ENCODE measurements at regions not wholly inside any gene's neighbourhood (a gene's known extent, or its start where the extent isn't known, plus 50 kb on each side); places are given as distances from the start of the nearest gene placed in this dataset.

DNA sequence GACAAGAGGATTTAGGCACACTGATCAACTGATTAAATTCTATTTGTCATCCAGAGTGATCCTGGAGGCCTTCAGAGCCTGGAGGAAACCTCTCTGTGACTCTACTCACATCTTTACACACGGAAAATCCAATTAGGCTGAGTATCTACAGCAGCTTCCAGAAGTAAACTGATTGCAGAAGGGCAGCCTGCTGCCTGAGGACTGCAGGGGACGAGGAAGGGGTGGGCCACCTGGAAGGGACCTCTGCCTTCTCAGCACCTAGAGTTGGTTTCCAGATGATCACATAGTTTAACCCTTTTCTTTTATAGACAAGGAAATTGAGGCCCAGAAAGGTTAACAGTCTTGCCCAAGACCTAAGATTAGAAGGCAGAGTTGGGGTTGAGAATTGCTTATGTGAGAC, 206.1 kb downstream of the DAD1 start:
- TF ChIP-seq, protein P1, sequence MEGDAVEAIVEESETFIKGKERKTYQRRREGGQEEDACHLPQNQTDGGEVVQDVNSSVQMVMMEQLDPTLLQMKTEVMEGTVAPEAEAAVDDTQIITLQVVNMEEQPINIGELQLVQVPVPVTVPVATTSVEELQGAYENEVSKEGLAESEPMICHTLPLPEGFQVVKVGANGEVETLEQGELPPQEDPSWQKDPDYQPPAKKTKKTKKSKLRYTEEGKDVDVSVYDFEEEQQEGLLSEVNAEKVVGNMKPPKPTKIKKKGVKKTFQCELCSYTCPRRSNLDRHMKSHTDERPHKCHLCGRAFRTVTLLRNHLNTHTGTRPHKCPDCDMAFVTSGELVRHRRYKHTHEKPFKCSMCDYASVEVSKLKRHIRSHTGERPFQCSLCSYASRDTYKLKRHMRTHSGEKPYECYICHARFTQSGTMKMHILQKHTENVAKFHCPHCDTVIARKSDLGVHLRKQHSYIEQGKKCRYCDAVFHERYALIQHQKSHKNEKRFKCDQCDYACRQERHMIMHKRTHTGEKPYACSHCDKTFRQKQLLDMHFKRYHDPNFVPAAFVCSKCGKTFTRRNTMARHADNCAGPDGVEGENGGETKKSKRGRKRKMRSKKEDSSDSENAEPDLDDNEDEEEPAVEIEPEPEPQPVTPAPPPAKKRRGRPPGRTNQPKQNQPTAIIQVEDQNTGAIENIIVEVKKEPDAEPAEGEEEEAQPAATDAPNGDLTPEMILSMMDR (IDR thresholded peaks at IDR 0.05; ENCODE audit: insufficient read depth, low read length) = no peak
- TF ChIP-seq SPI1 (IDR thresholded peaks at IDR 0.05; ENCODE audit: borderline replicate concordance, low read depth) = no peak
